Right atrium auricular region (tissue), 2 donors: ENCODE measurements at regions not wholly inside any gene's neighbourhood (a gene's known extent, or its start where the extent isn't known, plus 50 kb on each side); places are given as distances from the start of the nearest gene placed in this dataset.

Experiments
- DNase-seq: peaks from one replicate; pipeline ENCODE4 v3.0.0-alpha.2; 2019; ENCODE audit warnings: low spot score
- H3K27ac ChIP-seq, 2 donors: fragments of 200-600 bp; sonication (generic); 1 replicate in 1 of 2; 2 replicates in 1 of 2; pipeline ENCODE4 v1.5.1; 2016 to 2019
- H3K27me3 ChIP-seq, 2 donors: fragments of 200-600 bp; sonication (generic); one replicate each; pipeline versions ENCODE4 v1.5.1 to v1.6.0; 2017 to 2019
- H3K36me3 ChIP-seq: fragments of 200-600 bp; sonication (generic); one replicate; pipeline ENCODE4 v1.5.1; 2016
- H3K4me1 ChIP-seq, 2 donors: fragments of 200-600 bp; sonication (generic); one replicate each; pipeline versions ENCODE4 v1.5.1 to v1.6.0; 2017 to 2019
- H3K4me3 ChIP-seq, 2 donors: fragments of 200-600 bp; sonication (generic); 1 replicate in 1 of 2; 2 replicates in 1 of 2; pipeline ENCODE4 v1.5.1; 2017 to 2019; ENCODE audit warnings: mild to moderate bottlenecking in 1 of 2, moderate library complexity in 1 of 2
- H3K9me3 ChIP-seq, 2 donors: fragments of 200-600 bp; sonication (generic); one replicate each; pipeline ENCODE4 v1.5.1; 2019
- CTCF ChIP-seq, 2 donors: fragments of 200-600 bp; sonication (generic); IDR thresholded peaks; one replicate each; pipeline ENCODE4 v1.5.1; 2019; ENCODE audit warnings: antibody characterized with exemption in 2 of 2

DNA sequence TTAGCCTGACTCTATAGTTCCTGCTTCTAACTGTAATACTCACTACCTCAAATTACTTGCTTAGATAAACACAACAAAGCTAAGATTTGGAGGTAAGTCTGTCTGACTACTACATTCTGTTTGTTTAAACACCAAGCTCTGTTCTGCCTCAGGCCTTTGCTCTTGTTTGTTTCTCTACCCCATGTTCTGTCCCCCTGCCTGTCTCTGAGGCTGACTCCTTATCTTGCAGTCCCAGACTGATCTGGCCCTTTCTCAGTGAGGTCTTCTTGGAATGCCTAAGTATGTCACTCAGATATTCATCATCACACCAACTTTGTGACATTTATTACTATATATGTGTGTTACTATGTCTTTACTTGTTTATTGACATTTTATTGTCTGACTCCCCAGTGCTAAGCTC, 425.5 kb downstream of the LMO4 start:
- TF ChIP-seq CTCF (IDR thresholded peaks at IDR 0.05), result no peak
- no peak overlapping the region for H3K27ac ChIP-seq

GRCh38 chr1:87757676-87758075, 429.0 kb downstream of the LMO4 start:
- Histone ChIP-seq H3K4me1 (no peaks in the 10 kb centered on the region), H3K27ac (no peak overlapping the region), H3K9me3 (no peaks in the 10 kb centered on the region), H3K27me3 (no peaks in the 10 kb centered on the region), H3K36me3 (no peaks in the 10 kb centered on the region), H3K4me3 (no peak overlapping the region)
- DNase-seq, result no peak
- TF ChIP-seq CTCF (IDR thresholded peaks at IDR 0.05), result no peak

More for the DNA sequence above, 425.5 kb downstream of the LMO4 start:
- Histone ChIP-seq H3K9me3 (no peaks in the 10 kb centered on the region), H3K4me1 (no peaks in the 10 kb centered on the region), H3K36me3 (no peaks in the 10 kb centered on the region), H3K27me3 (no peaks in the 10 kb centered on the region), H3K4me3 (no peak overlapping the region)
- no peak for DNase-seq

- no peaks in the 10 kb centered on the region for H3K27me3 ChIP-seq
- H3K4me1 ChIP-seq, result no peaks in the 10 kb centered on the region
- no peak overlapping the region for H3K4me3 ChIP-seq
- H3K36me3 ChIP-seq, result no peaks in the 10 kb centered on the region
- no peak for TF ChIP-seq CTCF (IDR thresholded peaks at IDR 0.05)
- DNase-seq, result no peak
- H3K27ac ChIP-seq, result no peak overlapping the region
- no peaks in the 10 kb centered on the region for H3K9me3 ChIP-seq
Observed at GRCh38 chr1:87759421-87760087, 430.9 kb downstream of the LMO4 start.

DNA sequence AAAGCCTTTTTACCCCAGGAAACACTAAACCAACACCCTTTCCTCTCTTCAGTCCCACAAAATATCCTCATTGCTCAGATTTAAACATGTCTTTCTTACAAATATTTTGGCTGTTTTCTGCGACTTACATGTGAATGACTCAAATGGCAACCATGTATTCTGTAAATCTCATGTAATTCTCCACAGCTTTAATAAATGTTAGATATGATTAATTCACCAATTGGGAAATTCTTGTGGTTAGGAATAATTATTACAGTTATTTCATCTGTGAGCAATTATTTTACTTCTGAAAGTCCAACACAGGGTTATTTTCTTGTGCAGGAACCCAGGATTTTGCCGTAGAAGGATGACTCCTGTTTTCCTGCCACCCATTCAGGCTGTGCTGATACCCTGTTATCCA, 431.5 kb downstream of the LMO4 start:
- Histone ChIP-seq H3K36me3 (no peaks in the 10 kb centered on the region), H3K27me3 (no peaks in the 10 kb centered on the region), H3K27ac (no peak overlapping the region), H3K4me3 (no peak overlapping the region), H3K4me1 (no peaks in the 10 kb centered on the region), H3K9me3 (no peaks in the 10 kb centered on the region)
- no peak for TF ChIP-seq CTCF (IDR thresholded peaks at IDR 0.05)
- no peak for DNase-seq

DNA sequence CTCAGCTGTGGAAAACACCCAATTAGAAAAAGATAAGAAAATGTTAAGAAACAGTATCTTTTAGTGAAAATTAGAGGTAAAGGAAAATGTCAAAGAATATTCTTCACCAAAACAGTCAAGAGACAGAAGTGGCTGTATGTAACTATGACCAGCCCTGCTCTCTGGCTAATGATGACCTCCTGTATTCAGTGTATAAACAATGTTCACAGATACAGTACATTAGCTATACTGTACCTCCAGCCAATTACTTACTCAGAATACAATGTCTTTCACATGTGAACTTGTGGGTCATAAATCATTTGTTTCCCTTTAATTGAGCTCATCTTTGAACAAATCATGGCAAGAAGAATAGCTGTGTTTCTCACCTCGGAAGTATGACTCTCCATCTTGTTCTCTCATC, 432.0 kb downstream of the LMO4 start:
- H3K27ac ChIP-seq, result no peak overlapping the region
- no peaks in the 10 kb centered on the region for H3K9me3 ChIP-seq
- no peaks in the 10 kb centered on the region for H3K36me3 ChIP-seq
- no peak overlapping the region for H3K4me3 ChIP-seq
- DNase-seq, result no peak
- no peaks in the 10 kb centered on the region for H3K27me3 ChIP-seq
- no peak for TF ChIP-seq CTCF (IDR thresholded peaks at IDR 0.05)
- no peaks in the 10 kb centered on the region for H3K4me1 ChIP-seq

GRCh38 chr1:87763483-87763882, 434.8 kb downstream of the LMO4 start:
- Histone ChIP-seq H3K4me3 (no peak overlapping the region), H3K27ac (no peak overlapping the region), H3K4me1 (no peaks in the 10 kb centered on the region), H3K9me3 (no peaks in the 10 kb centered on the region), H3K36me3 (no peaks in the 10 kb centered on the region), H3K27me3 (no peaks in the 10 kb centered on the region)
- no peak for TF ChIP-seq CTCF (IDR thresholded peaks at IDR 0.05)
- DNase-seq, result no peak
